ENCODE measurements at regions not wholly inside any gene's neighbourhood (a gene's known extent, or its start where the extent isn't known, plus 50 kb on each side); places are given as distances from the start of the nearest gene placed in this dataset.

GRCh38 chr4:108449129-108449528, 171.2 kb upstream of the RPL34 start:
- TF ChIP-seq POLR2A (IDR thresholded peaks at IDR 0.05; ENCODE audit: low read length) (no peak), GATA1 (IDR thresholded peaks at IDR 0.05; ENCODE audit: low read depth, low read length) (no peak)
